Fibroblast of skin of left quadriceps (primary cell): ENCODE measurements at regions not wholly inside any gene's neighbourhood (a gene's known extent, or its start where the extent isn't known, plus 50 kb on each side); places are given as distances from the start of the nearest gene placed in this dataset.
A peak's percentile ranks its signal among the peaks of the same experiment; 100 is the strongest.
"Not testable (repeated sequence)": the region's sequence is repeated elsewhere in the genome, so short reads cannot be mapped to it uniquely, and the experiment has no call there.

Experiments
- DNase-seq, 2 experiments: peaks; one replicate each; pipeline ENCODE4 v3.0.0-alpha.2; 2013; ENCODE audit warnings: low read depth in 2 of 2

- no peak for DNase-seq
These were observed 111.3 kb upstream of the MRI1 start for GRCh38 chr19:13652810-13653590.

DNA sequence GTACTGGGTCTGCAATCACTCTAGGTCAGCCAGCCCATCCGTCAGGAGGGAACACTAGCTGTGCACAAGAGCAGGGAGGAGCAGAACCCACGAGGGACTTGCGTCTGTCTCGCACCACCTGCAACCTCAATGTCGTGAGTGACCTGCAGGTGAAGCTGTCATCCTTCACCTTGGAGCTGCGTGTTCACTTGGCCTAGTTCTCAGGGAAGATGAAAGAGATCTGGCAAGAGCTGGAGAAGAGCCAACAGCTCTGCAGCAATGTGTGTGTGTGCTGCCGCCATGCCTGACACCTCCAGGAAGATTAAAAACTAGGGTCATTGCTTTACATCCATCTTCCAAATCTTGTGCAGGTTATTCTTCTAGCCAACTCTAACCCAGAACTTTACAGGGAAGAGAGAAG is 117.6 kb upstream of the MRI1 start:
- no peak for DNase-seq

DNA sequence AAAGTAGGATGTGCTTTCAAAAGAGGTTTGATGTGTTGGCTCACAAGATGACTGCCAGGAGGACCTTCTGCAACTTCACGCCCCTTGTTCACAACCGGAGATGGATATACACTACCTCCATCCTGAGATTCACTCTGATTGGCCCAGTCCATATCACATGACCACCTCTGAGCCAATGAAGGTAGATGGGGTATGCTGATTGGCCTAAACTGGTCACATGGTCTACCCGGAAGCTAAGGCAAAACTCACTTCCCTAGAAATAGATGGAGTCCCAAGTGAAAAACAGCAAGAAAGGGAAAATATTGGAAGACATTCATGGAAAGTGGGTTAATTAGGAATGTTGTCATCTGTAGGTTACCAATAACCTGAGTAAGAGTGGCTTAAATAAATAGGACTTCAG is 119.7 kb upstream of the MRI1 start:
- DNase-seq: no peak

DNA sequence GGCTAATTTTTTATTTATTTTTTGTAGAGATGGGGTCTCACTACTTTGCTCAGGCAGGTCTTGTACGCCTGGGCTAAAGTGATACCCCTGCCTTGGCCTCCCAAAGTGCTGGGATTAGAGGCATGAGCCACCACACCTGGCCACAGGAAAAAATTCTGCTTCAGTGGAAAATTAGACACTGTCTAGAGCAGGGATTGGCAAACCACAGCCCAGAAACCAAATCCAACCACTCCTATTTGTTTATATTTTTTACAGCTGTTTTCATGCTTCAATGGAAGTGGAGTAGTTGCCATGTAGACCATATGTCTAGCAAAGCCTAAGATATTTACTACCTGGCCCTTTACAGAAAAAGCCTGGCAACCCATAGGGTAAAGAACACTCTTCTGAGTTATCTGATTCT is 123.7 kb upstream of the MRI1 start:
- DNase-seq: no peak

DNA sequence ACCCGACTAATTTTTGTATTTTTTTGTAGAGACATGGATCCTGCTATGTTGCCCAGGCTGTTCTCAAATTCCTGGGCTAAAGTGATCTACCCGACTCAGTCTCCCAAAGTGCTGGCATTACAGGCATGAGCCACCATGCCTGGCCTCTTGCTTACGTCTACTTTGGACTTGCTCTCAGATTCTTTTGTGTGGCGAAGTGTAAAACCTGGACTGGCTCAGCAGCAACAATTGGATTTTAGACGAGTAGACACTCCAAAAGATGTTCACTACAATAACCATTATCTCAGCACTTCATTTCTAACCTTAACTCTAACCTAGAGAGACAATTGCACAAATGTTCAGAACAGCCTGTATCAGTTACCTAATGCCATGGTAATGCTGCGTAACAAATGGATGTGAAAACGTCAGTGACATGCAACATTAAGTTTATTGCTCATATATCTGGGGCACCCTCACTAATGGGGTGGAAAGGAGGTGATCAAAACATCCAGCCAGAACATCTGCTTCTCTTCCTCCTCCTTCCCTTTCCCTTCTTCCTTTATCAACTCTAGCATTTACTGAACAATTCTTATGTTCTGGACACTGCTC is 124.9 kb upstream of the MRI1 start:
- DNase-seq: no peak

DNA sequence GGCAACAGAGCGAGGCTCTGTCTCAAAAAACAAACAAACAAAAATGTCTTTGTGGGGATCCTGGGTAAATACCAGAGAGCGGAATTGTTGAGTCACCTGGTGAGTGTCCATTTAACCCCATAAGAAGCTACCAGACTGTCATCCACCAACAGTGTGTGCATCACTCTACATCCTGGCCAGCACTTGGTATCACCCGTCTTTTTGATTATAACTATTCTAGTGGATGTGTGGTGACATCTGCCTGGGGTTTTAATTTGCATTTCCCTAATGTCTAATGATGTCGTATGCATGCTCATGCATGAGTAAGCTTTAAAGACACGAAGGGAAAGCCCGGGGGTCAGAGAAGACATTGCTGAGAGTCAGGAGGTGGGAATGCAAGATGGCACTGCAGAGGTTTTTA is 126.7 kb upstream of the MRI1 start:
- DNase-seq: no peak

- no peak for DNase-seq
These were observed 128.4 kb upstream of the CACNA1A start for GRCh38 chr19:13634658-13635057.

GRCh38 chr19:13633522-13633922 is 127.2 kb upstream of the CACNA1A start:
- no peak for DNase-seq

DNA sequence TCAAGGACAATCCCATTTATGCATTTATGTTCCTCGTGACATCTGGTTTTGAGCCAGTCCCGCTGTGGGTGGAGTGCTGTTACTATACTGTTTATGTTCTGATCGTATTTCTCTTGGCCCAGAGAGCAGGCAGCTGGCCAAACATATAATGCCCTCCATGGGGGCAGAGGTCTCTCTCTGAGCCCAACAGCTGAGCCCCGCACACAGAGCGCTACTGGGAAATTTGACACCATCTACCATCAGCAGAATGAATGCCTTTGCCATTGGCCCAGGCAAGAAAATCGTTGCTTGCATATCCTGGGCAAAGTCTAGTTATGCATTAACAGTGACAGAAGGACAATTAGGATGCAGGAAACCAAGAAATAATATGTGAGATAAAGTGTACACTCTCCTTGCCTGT is 126.8 kb upstream of the CACNA1A start:
- peak; percentile 23 to 25 for DNase-seq

- DNase-seq: not testable (repeated sequence)
These were observed 125.9 kb upstream of the CACNA1A start for GRCh38 chr19:13632164-13632563.

DNA sequence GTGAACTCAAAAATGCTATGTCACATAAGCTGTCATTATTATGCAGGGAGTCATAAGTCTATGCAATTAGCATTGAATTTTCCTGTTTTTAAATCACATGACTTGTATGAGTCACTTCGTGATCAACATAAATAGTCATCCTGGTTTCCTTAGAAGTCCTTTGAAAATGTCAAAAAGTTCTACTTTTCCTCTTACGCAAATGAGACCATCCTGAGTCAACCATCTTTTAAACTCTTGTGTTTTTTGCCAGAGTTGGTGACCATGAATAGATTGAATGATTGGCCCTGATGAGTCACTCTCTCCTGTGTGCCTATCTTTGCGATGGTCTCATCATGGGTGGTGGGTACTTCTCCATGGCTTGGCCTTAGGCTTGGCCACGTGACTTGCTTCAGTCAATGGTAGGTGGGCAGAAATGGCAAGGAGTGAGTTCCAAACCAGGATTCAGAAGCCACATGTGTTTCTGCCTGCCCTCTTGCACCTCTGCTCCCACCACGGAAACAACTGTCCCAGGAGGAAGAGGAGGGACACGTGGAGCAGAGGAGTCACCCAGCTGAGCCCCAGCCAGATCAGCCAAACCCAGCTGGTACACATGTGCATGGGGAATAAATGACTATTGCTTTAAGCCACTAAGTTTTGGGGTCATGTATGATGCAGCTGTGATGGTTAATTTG is 123.5 kb upstream of the CACNA1A start:
- peak in 1 of 2 experiments; percentile 14 for DNase-seq

GRCh38 chr19:13627531-13627930 is 121.3 kb upstream of the CACNA1A start:
- DNase-seq: no peak

DNA sequence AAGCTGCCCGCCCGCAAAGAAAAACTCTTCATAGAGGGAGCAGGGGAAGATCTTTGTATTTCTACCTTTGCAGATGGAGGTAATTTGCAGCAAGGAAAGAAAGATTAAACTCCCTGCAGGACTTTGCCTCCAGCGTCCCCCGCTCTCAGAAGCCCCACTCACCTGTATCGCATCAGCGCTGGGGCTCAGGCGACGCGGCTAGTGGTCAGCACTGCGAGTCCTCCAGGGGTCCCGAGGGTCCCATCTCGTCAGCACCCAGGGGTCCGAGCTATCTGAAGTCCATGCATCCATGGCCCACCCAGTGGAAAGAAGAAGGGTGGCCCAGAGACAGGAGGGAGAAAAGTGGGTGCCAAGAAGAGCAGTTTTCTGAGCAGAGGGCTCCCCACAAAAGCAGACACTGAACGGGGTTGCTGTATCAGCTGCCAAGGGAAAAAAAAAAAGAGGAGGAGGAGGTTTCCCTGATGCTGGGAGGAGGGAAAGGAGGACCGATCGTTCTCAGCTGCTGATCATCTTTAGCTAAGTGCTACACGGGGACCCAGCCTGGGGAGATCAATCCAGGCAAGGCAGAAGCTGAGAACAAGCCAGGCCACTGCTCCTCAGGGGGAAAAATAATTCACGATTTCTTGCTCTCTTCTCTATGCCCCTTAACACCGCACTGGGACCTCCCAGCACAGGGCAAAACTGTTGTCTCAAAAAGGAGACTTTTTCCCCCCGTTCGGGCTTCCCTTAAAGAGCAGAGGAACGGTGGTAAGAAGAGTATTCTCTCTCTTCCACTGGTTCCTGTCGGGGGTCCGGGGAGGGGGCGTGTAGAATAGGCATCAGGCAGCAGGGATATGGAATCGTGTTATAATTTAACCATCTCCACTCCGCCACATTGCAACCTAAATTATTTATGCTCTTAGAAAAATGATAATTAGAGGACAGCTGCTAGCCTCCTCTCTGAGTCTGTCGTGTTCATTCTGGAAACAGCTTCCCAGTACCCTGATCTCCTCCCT is 117.7 kb upstream of the CACNA1A start:
- DNase-seq: no peak

DNA sequence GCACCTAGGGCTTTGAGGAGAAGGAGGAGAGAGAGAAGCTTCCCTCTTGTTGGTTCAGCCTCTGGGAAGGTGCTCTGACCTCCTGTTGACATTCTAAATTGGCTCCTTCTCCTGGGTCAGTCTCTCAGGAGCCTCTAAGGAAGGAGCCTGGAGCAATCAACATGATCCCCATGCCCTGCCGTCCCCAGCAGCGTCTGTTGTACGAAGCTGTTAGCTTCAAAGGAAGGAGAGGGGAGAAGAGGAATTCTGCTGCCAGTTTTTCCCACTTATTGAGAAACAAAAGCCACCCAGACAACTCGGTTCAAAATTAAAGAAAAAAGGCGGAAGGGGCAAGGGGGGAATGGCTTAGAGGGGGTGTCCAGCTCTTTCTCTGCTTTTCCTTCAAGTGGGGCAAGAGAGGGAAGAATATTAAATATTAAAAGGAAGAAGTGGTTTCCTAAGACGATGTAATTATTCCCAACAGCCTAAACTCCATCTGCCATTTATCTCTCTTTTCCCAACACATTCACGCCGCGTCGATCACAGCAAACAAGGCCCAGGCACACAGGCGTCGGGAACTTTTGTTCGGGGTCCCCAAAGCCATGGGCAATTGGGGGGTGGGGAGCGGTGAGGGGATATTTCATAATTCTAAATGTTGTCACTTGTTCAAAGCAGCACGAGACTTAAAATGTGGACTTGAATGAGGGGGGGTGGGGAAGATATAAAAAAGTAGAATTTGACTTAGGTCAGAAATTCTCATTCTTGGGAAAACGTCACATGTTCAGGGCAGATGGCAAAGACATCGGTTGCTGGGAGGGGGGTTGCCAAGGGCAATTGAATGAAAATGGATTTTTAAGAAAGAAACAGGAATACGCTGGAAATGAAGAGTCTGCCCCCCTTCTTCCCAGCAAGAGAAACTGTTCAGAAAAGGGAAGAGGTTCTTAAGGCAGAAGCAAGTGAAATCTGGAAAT is 116.8 kb upstream of the CACNA1A start:
- no peak for DNase-seq

DNA sequence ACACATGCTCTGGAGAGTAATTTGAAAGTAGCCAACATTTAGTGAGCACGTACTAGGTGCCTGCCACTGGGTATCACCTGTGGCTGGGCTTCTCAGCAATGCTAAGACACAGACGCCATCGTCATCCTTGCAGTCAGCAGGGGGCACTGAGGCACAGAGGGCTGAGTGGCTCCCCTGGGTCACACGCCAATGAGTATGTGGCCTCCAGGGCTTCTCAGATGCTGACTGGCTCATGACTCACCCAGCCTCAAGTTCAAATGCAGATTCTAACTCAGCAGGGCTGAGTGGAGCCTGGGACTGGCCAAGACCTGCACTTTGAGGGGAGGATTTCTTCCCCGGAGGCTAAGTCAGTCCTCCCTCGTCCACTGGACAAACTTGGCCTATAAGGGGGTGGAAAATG is 115.1 kb upstream of the CACNA1A start:
- DNase-seq: peak; percentile 39 to 45

DNA sequence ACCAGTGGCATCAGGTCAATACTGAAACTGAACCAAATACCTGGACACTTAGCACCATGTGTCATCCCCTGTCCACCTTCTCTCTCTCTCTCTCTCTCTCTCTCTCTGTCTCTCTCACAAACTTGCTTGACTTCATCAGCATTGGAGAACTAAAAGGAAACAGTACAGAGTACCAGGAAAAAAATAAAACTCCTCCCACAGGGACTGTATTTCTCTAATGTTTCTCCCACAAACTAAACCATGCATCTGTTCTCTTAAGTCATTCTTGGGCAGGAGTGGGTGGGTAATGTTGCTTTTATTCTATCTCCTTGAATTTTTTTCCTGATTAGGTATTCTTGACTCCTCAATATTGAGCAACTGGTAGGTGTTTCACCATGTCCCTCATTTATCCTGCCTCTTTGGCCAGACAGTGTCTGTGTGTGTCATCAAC is 112.9 kb upstream of the CACNA1A start:
- peak in 1 of 2 experiments; percentile 11 for DNase-seq

- DNase-seq: no peak
These were observed 109.6 kb upstream of the CACNA1A start for GRCh38 chr19:13615890-13616289.

DNA sequence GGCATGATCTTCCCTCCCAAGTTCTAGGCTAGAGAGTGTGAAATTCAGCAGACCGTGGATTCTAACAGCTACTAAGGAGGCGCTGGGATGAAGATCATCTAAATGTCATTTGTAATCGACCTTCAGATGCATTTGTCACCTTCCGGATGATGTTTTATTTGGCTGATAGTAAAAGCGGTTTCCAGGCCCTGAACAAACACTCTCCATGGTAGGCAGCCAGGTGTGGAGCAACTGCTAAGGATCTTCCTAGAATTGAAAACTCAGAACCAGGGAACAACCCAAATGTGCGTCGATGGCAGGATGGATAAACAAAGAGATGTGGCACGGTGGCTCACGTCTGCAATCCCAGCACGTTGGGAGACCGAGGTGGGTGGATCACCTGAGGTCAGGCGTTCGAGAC is 107.2 kb upstream of the CACNA1A start:
- no peak for DNase-seq

DNA sequence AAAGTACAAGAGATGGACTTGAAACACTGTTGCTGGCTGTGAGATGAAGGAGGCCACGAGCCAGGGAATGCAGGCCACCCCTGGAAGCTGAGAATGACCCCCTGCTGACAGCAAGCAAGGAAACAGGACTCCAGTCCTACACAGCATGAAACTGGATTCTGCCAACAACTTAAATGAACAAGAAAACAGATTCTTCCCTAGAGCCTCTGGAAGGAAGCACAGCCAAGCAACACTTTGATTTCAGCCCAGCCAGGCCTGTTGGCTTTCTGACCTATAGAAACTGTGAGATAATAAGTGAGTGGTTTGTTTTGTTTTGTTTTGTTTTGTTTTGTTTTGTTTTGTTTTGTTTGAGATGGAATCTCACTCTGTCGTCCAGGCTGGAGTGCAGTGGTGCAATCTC is 105.3 kb upstream of the CACNA1A start:
- DNase-seq: no peak

- no peak for DNase-seq
These were observed 103.9 kb upstream of the CACNA1A start for GRCh38 chr19:13610039-13610691.
